ENCODE measurements at regions not wholly inside any gene's neighbourhood (a gene's known extent, or its start where the extent isn't known, plus 50 kb on each side); places are given as distances from the start of the nearest gene placed in this dataset.

DNA sequence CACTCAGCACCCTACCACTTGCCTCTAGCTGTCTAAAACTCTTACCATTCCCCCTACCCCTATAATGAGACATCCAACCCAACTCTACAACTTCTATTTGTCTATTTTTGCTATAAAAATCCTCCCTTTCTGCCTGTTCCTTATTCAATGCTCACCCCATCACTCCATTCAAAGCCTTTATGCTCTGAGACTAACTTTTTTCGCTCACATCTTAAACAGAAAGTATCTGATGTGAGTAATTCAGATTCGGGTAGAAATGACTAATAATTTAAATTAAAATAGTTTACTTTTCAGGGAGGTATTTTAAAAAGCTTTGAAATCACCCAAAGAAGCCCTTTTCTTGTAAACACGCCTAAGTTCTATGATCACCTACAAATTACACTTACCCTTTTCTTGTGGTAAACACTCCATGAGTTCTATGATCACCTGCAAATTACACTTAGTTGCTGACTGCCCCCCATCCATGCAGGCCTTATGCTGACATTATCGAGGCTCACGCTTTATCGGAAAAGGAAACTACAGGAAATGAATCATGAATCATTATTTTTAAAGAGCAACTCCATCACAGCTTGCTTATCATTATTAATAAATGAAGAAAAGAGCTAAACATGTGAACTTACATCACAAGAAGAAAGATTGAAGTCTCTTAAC lies 168.7 kb upstream of the PPP1R2C start:
- no peak for DNase-seq (ENCODE audit: low read depth)

DNA sequence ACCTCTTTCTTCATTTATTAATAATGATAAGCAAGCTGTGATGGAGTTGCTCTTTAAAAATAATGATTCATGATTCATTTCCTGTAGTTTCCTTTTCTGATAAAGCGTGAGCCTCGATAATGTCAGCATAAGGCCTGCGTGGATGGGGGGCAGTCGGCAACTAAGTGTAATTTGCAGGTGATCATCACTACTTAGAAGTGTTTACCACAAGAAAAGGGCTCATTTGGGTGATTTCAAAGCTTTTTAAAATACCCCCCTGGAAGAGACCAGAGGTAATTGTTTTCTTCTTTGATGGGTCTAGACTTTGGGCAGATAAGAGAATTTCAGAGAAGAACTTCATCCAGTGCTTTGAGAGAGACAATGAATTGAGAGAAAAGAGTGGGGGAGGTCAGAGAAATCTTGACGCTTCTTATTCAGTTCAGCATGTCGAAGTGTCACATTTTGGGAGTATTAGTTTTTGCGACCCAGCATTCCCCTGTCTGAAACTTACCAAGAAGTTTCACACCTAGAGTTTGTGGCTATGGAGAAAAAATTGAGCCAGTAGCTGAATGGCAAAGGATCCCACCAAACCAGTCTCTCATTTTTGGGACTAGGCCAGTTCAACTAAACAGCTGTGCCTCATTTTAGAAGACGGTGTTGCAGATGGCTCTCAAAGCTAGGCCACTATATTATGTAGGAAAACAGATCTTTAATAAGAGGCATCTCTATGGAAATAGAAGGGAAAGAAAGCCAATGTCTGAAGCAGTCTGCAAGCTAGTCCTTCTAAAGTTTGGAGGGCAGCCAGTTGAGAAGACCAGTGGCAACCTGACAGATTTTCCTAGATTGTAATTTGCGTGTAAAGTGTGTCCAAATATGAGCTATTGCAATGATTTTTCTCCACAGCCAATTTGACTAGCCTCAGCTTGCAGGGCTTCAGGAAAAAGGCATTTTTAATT lies 171.0 kb upstream of the PPP1R2C start:
- DNase-seq (ENCODE audit: low read depth) = no peak

DNA sequence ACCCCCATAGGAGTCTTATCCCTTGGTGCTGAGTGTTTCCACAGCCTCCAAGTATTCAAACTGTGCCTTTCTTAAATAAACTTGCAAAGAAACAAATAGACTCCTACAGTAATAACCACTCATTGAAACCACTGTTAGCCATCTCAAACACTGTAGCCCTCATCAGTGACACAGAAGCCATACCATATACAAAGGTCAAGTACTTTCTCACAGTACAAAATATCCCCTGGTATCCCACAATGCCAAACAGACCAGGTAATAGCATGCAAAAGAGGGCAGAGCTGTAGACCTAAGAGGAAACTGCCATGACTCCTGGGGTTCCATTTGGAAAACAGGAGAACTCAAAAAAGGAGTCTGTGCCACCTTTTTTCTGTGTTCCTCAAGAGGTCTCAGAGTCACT lies 173.8 kb upstream of the PPP1R2C start:
- DNase-seq (ENCODE audit: low read depth) = no peak

DNA sequence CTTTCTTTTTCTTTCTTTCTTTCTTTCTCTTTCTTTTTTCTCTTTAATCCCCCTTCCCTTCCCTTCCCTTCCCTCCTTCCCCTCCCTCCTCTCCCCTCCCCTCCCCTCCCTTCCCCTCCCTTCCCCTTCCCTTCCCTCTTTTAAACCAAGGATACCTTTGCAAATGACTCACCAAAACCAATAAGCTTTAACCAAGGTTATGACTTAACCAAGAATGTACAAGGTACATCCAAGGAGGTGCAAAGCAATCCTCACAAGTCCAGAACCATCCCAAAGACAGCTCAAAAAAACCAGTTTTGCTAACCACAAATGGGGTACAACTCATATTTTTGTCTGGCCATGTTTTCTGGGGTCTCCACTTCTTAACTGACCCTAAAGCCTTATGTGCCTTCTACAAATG lies 174.7 kb upstream of the PPP1R2C start:
- DNase-seq (ENCODE audit: low read depth) = no peak

DNA sequence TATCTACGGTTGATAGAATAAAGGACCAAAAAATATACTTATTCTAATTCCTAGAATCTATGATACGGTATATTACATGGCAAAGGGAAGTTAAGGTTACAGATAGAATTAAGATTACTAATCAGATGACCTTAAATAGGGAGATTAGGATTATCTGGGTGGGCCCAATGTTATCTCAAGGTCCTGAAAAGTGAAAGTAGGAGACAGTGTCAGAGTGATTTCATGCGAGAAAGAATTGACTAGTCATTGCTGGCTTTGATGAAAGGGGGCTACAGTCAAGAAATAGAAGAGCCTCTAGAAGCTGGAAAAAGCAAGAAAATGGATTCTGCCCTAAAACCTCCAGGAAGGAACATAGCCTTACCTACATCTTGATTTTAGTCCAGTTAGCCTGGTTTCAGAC lies 176.9 kb upstream of the PPP1R2C start:
- no peak for DNase-seq (ENCODE audit: low read depth)

DNA sequence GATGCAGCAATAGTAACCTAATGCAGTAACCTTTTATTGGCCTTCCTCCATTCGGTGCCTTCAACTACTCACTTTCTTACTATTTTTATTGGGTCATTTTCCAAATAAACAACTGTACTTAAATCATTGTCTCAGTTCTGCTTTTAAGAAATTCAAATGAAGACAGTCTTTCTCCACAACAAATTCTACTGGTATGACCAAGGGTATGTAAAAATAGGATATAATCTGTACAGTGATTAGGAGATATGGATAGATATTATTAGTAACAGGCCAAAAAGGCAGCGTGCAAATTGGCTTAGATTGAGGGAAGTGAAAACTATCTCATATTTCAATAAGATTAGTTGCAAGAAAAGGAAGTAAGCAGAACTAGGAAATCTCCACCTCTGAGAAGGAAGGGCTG lies 177.4 kb upstream of the PPP1R2C start:
- DNase-seq (ENCODE audit: low read depth) = no peak

DNA sequence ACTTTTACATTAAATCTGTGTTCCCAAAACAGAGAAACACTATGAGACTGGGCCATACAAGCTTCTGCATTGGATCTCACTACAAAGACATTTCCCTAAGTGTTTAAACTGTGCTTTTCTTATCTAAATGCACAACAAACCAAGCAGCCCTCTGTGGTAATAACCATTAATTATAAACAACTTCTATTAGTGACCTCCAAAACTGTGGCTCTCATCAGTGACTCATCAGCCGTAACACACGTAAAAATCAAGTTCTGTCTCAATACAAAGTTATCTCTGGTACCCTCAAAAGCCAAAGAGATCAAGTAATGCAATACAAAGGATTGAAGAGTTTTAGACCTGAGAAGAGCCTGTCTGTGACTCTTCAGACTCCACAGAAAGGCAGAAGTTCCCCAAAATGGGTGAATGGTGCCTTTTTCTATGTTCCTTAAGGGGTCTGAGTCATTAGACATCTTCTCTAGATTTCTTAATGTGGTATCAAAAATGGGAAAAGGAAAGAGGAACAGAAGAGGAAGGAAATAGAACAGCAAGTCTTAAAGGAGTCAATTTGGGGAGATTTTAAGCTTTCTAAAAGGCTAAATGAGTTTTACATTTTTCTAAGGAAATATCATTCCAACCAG lies 189.8 kb upstream of the PPP1R2C start:
- no peak for DNase-seq (ENCODE audit: low read depth)

DNA sequence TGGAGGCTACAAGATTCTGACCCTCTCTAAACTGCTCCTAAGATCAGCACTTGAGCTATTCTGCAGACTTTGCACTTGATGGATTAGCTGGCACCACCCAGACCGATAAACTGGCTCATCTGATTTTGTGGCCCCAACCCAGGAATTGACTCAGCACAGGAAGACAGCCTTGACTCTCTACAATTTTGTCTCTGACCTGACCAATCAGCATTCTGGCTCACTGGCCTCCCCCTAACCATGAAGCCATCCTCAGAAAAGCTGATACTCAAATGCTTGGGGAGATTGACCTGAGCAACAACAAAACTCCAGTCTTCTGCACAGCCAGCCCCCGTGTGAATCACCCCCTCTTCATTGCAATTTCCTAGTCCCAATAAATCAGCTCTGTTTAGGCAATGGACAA lies 195.4 kb upstream of the PPP1R2C start:
- DNase-seq (ENCODE audit: low read depth) = no peak

DNA sequence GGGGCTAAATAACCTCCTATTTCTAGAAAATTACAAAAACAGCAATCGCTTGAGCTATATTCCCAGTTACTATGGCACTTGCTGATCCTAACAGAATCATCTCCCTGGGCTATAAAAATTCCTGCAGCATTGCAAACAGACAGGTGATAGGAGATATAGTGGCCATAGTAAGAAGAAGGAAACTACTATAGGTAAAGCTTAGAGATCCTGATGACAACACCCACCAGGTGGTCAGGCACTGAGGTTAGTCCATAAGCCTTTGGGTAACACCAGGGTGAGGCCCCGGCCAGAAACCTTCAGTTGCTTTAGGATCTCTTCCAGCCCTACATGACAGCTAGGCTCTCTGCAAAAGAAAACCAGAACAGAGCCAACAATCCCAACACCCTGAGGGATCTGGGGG lies 197.9 kb upstream of the PPP1R2C start:
- DNase-seq (ENCODE audit: low read depth) = no peak

DNA sequence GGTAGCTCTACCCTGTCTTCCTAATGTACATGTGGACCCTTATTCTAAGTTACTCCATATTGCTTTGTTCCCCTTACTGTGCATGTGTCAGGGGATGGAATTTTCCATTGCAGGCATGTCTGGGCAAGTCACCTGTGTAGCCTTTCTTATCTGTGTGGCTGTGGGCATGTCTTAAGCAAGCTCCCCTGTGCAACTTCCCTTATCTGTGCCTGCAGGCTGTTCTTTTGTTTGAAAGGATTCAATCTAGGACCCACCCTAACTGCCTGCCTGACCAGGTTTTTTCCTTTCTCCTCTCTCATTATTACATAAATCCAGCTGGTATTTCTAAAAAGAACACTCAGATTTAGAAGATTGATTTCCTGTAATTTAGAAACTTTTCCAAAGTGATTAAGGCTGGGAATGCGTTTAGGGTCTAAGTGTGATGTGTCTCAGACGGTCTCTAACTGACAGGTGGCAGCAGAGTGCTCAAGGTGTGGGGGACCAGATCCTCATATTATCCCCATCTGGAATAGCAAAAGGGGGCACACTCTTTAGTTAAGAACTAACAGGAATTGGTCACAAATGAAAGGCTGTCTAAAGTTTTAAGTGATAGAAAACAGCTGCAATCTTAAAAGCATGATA lies 198.9 kb upstream of the PPP1R2C start:
- no peak for DNase-seq (ENCODE audit: low read depth)

DNA sequence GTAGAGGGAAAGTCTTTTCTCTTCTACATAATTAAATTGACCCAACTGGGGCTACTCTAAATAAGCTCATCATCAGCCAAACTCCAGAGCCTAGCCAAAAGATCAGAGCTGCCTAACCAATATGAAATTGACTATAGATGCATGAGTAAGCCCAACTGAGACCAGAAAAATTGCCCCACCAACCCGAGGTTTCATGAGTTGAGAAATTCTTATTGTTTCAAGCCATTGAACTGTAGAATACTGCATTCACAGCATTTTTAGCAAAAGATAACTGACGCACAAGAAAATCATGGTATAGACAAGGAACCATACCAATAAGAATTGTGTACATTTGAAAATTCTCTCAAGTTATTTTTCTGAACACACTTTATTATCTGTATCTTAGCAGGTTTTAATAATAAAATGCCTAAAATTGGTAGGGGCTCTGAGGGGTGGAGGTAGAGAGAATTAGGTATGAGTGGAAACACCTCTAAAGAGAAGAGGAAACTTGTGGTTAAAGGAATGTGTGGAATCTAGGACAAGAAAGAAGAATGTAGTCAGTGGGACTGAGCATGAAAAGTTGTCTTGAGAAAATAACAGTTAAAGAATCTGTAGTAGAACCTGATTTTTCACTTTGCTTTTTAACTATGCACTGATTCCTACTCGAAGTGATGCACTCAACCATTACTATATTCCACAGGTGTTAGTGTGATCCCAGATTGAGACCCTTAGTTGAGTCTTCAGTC lies 200.9 kb upstream of the PPP1R2C start:
- no peak for DNase-seq (ENCODE audit: low read depth)

DNA sequence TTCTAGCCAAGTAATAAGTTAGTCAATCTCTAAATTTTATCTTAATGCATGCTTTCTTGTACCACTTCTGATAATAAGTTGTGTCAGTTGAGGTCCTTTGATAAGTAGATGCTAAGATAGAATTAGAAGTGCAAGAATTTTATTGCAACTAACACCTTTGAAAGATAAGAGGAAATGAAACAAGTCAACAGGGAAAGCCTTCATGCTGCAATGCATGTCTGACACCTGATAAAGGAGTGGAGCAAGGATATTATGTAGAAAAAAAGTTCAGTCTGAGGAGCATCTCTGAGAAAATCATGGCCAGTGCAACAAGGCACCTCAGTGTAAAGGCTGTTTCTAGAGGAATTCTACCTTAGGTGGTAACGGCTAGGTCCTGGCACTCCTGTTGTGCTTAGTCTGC lies 210.7 kb upstream of the PPP1R2C start:
- DNase-seq (ENCODE audit: low read depth) = no peak

DNA sequence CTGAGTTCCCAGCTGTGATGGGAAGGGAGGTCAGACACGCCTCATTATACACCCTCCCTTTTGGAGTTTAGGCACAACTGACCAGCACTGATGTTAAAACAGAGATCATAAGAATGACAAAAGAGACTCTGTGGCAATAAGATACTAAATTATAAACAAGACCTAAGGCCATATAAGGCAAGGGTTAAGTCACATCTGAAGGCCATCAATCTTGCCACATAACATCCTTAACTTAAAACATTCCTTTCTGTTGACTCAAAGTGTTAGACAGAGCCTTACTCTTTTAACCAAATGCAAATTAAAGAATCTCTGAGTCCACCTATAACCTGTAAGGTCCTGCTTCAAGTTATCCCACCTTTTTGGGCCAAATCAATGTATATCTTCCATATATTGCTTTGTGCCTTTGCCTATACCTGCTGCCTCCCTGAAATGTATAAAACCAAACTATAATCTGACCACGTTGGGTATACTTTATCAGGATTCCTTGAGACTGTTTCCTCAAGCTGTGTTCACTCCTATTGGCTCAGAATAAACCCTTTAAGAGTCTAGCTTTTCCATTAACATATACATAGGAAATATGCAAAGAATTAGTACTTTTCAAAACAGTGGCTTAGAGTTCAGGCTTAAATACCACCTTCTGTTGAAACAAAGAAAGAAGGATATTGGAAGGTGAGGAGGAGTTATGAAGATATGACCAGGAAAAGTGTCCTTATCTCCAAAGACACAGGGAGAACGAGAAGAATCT lies 214.4 kb upstream of the PPP1R2C start:
- no peak for DNase-seq (ENCODE audit: low read depth)

DNA sequence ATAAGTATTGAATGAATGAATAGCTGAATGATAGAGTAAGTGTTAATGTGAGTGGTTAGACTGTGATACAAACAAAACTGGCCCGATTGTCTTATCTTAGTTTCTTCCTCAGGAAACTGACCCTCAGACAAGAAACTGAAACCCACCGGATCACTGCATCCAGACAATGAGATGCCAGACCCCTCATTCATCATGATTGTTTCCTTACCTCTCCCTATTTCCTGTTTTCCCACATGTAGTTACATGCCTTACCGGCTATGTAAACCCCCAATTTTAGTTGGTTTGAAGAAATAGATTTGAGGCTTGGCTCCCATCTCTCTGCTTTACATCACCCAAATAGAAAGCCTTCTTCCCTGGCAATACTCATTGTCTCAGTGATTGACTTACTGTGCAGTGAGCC lies 218.9 kb upstream of the PPP1R2C start:
- DNase-seq (ENCODE audit: low read depth) = no peak

DNA sequence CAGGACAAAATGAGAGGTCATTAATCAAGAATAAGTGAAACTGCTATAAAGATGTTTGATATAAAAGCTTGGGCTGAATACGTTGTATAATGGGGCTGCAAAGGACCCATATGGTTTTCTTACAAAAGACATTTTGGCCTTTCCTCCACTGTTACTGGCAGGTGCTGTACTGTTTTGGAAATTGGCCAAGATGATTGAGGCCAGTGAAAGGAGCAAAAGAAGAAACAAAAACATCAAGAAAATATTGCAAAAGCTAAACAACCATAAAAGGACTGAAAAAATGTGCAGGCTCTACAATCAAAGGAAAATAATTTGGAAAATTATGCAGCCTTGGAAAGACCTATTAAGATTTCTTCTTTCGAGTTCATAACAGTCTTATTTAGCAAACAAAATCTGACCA lies 222.2 kb upstream of the PPP1R2C start:
- DNase-seq (ENCODE audit: low read depth) = no peak

DNA sequence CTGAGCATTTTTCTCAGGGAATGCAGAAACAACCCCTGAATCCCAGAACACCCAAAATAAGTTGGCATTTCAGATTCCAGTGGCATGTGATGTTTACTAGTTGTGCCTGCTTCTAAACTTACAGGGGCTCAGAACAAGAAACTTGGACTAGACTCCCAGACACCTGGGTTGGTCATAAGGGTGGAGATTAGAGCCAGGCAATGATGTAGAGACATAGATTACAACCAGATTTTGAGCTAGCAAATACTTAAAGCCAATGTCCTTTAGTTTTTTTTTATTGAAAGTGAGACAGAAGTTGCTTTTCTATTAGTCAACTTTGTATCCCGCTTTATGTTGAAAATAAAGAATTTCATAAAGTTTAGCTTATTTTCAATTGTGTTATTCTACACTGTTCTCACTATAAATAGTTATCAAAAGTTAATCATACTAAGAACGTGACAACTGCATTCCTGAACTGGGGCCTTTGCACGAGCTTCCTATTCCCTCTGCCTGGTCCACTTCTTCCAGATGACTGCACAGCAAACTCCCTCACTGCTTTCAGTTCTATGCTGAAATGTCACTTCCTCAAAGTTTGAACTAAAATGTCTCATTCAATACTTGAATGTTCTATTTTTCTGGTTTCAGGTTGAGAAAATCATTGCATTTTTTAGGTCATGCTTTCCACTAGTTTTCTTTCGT lies 224.7 kb upstream of the PPP1R2C start:
- no peak for DNase-seq (ENCODE audit: low read depth)

DNA sequence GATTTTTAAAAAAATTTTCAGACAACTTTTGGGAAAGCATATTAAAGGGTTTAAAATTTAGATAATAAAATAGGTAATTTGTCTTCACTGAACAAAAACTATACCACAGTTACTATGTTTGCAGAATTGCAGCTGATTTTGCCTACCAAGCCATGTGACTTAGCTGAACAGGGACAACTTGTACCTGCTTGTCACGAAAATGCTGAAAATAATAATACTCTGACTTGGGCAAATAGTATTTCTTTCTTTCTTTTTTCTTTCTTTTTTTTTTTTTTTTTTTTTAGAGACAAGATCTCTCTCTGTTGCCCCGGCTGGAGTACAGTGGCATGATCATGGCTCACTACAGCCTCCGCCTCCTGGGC lies 225.2 kb upstream of the PPP1R2C start:
- DNase-seq (ENCODE audit: low read depth) = no peak

DNA sequence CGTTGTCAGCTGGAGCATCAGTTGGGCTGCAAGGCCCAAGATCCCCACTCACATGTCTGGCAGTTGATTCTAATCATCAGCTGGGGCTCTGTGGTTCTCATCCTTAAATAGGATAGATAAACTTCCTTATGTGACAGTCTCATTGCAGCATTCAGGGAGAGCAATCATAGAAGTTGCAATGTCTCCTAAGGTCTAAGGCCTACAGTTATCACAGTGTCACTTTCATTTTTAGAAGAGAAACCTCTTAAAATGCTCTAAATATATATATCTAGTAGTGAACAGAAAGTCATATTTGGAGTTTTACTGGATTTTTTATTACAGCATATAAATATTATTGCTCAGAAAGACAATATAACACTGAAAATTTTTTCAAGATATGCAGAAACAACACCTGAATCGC lies 226.0 kb upstream of the PPP1R2C start:
- DNase-seq (ENCODE audit: low read depth) = no peak

DNA sequence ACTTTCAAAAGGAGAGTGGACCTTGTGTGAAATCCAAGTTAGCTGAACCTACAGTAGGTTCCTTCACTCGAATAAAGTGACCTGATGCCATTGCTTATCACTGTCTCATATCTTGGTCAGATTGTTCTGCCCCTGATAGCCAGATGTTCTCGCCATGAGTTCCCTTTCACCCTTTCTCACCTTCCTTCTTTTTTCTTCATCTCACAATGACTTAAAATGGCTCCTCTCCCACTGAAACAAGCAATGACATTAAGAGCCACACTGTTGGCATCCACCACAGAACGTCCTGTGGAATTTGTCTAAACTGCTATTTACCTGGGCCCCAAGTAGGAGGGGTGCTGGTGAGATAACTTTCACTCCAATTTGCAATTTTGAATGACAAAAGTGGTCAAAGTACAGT lies 227.6 kb upstream of the PPP1R2C start:
- no peak for DNase-seq (ENCODE audit: low read depth)

DNA sequence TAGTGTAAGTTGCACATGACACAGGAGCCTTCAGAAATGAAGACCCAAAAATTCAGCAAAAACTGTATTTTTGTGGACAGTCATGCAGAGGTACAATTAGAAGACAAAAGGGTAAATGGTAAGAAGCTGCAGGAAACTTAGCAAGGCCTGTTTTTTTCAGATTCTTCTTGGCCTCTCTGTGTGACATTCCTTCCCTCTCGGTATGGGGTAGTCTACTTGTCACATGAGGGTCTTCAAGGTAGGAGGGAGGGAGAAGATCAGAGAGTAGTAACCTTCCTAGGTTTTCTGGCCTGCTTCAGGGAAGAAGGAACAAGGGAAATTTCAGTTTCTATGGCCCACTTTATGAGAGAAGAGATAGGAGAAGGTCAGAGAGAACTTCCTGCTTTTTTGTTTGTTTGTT lies 230.4 kb upstream of the PPP1R2C start:
- DNase-seq (ENCODE audit: low read depth) = no peak

DNA sequence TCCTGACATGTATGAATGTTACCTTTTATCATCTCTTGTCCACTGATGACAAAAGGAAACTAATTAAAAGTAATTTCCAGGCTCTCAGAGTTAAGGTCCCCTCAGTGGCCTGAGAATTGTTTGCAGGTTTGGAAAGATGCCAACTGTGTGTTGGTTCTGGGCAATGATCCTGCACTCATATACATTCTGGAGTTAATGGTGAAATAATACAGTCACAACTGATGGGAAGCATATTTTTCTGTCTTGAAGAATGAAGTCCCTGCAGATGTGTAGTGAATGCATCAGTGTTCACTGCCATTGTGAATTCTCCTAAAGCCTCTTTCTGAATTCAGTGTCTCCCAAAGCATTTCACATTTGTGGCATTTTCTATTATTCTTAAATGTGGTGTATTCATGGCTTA lies 238.1 kb upstream of the PPP1R2C start:
- DNase-seq (ENCODE audit: low read depth) = no peak
